GM23338 (cell line): ENCODE measurements at regions not wholly inside any gene's neighbourhood (a gene's known extent, or its start where the extent isn't known, plus 50 kb on each side); places are given as distances from the start of the nearest gene placed in this dataset.

Experiments
- CREB1 ChIP-seq: fragments of 250-450 bp; sonication (Bioruptor Pico); IDR thresholded peaks from 2 replicates; pipeline ENCODE4 v1.5.0; 2020; ENCODE audit warnings: low read depth, mild to moderate bottlenecking, moderate library complexity
- EZH2 ChIP-seq: fragments of 200-600 bp; sonication (generic); IDR thresholded peaks from one replicate; pipeline ENCODE4 v1.8.0; 2017; ENCODE audit warnings: antibody characterized with exemption, mild to moderate bottlenecking, low read depth; ENCODE audit not compliant: unreplicated experiment
- EZH2phosphoT487 ChIP-seq: fragments of 200-600 bp; sonication (generic); IDR thresholded peaks from one replicate; pipeline ENCODE4 v1.8.1; 2018; ENCODE audit warnings: antibody characterized with exemption; ENCODE audit not compliant: unreplicated experiment
- JUNB ChIP-seq: IDR thresholded peaks from one replicate; pipeline ENCODE4 v1.6.1; 2016; ENCODE audit warnings: antibody characterized with exemption; ENCODE audit not compliant: unreplicated experiment
- POLR2AphosphoS5 ChIP-seq: IDR thresholded peaks from 2 replicates; pipeline ENCODE4 v1.6.1; 2016; ENCODE audit warnings: antibody characterized with exemption, low read depth
- ZNF114 ChIP-seq: fragments of 250-450 bp; sonication (Bioruptor Pico); IDR thresholded peaks from 2 replicates; pipeline ENCODE4 v1.5.0; 2020; ENCODE audit warnings: mild to moderate bottlenecking, moderate library complexity
- TF ChIP-seq, protein P1 (sequence below), 2 experiments: fragments of 200-600 bp in 1 of 2; sonication (generic) in 1 of 2; conservative IDR thresholded peaks; 2 replicates each; pipeline versions ENCODE4 v1.5.1 to v1.6.1; 2016 to 2017; ENCODE audit warnings: antibody characterized with exemption in 2 of 2, low read depth in 2 of 2, mild to moderate bottlenecking in 2 of 2, moderate library complexity in 1 of 2
- TF ChIP-seq, protein P2 (sequence below): fragments of 250-450 bp; sonication (Bioruptor Pico); IDR thresholded peaks from 2 replicates; pipeline ENCODE4 v1.5.0; 2020; ENCODE audit warnings: mild to moderate bottlenecking, moderate library complexity
- TF ChIP-seq, protein P3 (sequence below): IDR thresholded peaks from one replicate; pipeline ENCODE4 v1.6.1; 2018; ENCODE audit warnings: antibody characterized with exemption; ENCODE audit not compliant: unreplicated experiment

DNA sequence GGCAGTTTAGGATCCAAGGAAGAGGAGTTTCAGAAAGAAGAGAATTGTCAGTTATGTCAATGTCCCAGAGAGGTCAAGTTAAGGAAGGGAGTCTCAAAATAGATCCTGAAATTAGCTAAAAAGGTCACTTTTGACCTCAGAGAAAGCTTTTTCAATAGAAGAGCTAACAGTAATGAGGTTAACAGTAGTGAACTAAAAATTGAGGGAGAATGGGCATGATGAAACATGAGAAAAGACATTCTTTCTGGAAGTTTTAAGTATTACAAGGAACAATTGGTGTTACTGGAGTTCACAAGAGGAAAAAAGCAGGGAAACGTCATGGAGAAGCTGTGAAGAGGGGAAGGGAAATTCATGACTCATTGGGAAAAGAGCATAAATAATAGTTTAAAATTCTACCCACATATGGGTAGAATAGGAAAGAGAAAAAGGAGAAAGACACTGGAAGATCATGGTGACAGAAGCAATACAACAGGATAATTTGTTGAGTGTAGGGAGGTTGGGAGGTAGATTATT lies 381.2 kb upstream of the FAR2 start:
- no peak for TF ChIP-seq EZH2
- TF ChIP-seq, protein P1, sequence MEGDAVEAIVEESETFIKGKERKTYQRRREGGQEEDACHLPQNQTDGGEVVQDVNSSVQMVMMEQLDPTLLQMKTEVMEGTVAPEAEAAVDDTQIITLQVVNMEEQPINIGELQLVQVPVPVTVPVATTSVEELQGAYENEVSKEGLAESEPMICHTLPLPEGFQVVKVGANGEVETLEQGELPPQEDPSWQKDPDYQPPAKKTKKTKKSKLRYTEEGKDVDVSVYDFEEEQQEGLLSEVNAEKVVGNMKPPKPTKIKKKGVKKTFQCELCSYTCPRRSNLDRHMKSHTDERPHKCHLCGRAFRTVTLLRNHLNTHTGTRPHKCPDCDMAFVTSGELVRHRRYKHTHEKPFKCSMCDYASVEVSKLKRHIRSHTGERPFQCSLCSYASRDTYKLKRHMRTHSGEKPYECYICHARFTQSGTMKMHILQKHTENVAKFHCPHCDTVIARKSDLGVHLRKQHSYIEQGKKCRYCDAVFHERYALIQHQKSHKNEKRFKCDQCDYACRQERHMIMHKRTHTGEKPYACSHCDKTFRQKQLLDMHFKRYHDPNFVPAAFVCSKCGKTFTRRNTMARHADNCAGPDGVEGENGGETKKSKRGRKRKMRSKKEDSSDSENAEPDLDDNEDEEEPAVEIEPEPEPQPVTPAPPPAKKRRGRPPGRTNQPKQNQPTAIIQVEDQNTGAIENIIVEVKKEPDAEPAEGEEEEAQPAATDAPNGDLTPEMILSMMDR (conservative IDR thresholded peaks at IDR 0.05; ENCODE audit: low read depth in 2 of 2) = no peak
- TF ChIP-seq CREB1 = no peak
- no peak for TF ChIP-seq POLR2AphosphoS5
- TF ChIP-seq JUNB = no peak
- no peak for TF ChIP-seq EZH2phosphoT487
- TF ChIP-seq, protein P2, sequence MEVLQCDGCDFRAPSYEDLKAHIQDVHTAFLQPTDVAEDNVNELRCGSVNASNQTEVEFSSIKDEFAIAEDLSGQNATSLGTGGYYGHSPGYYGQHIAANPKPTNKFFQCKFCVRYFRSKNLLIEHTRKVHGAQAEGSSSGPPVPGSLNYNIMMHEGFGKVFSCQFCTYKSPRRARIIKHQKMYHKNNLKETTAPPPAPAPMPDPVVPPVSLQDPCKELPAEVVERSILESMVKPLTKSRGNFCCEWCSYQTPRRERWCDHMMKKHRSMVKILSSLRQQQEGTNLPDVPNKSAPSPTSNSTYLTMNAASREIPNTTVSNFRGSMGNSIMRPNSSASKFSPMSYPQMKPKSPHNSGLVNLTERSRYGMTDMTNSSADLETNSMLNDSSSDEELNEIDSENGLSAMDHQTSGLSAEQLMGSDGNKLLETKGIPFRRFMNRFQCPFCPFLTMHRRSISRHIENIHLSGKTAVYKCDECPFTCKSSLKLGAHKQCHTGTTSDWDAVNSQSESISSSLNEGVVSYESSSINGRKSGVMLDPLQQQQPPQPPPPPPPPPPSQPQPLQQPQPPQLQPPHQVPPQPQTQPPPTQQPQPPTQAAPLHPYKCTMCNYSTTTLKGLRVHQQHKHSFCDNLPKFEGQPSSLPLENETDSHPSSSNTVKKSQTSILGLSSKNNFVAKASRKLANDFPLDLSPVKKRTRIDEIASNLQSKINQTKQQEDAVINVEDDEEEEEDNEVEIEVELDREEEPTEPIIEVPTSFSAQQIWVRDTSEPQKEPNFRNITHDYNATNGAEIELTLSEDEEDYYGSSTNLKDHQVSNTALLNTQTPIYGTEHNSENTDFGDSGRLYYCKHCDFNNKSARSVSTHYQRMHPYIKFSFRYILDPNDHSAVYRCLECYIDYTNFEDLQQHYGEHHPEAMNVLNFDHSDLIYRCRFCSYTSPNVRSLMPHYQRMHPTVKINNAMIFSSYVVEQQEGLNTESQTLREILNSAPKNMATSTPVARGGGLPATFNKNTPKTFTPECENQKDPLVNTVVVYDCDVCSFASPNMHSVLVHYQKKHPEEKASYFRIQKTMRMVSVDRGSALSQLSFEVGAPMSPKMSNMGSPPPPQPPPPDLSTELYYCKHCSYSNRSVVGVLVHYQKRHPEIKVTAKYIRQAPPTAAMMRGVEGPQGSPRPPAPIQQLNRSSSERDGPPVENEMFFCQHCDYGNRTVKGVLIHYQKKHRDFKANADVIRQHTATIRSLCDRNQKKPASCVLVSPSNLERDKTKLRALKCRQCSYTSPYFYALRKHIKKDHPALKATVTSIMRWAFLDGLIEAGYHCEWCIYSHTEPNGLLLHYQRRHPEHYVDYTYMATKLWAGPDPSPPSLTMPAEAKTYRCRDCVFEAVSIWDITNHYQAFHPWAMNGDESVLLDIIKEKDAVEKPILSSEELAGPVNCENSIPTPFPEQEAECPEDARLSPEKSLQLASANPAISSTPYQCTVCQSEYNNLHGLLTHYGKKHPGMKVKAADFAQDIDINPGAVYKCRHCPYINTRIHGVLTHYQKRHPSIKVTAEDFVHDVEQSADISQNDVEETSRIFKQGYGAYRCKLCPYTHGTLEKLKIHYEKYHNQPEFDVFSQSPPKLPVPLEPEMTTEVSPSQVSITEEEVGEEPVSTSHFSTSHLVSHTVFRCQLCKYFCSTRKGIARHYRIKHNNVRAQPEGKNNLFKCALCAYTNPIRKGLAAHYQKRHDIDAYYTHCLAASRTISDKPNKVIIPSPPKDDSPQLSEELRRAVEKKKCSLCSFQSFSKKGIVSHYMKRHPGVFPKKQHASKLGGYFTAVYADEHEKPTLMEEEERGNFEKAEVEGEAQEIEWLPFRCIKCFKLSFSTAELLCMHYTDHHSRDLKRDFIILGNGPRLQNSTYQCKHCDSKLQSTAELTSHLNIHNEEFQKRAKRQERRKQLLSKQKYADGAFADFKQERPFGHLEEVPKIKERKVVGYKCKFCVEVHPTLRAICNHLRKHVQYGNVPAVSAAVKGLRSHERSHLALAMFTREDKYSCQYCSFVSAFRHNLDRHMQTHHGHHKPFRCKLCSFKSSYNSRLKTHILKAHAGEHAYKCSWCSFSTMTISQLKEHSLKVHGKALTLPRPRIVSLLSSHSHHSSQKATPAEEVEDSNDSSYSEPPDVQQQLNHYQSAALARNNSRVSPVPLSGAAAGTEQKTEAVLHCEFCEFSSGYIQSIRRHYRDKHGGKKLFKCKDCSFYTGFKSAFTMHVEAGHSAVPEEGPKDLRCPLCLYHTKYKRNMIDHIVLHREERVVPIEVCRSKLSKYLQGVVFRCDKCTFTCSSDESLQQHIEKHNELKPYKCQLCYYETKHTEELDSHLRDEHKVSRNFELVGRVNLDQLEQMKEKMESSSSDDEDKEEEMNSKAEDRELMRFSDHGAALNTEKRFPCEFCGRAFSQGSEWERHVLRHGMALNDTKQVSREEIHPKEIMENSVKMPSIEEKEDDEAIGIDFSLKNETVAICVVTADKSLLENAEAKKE = no peak
- TF ChIP-seq, protein P3, sequence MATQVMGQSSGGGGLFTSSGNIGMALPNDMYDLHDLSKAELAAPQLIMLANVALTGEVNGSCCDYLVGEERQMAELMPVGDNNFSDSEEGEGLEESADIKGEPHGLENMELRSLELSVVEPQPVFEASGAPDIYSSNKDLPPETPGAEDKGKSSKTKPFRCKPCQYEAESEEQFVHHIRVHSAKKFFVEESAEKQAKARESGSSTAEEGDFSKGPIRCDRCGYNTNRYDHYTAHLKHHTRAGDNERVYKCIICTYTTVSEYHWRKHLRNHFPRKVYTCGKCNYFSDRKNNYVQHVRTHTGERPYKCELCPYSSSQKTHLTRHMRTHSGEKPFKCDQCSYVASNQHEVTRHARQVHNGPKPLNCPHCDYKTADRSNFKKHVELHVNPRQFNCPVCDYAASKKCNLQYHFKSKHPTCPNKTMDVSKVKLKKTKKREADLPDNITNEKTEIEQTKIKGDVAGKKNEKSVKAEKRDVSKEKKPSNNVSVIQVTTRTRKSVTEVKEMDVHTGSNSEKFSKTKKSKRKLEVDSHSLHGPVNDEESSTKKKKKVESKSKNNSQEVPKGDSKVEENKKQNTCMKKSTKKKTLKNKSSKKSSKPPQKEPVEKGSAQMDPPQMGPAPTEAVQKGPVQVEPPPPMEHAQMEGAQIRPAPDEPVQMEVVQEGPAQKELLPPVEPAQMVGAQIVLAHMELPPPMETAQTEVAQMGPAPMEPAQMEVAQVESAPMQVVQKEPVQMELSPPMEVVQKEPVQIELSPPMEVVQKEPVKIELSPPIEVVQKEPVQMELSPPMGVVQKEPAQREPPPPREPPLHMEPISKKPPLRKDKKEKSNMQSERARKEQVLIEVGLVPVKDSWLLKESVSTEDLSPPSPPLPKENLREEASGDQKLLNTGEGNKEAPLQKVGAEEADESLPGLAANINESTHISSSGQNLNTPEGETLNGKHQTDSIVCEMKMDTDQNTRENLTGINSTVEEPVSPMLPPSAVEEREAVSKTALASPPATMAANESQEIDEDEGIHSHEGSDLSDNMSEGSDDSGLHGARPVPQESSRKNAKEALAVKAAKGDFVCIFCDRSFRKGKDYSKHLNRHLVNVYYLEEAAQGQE = no peak
- no peak for TF ChIP-seq ZNF114 (CRISPR knock-in tag)
